ENCODE measurements at regions not wholly inside any gene's neighbourhood (a gene's known extent, or its start where the extent isn't known, plus 50 kb on each side); places are given as distances from the start of the nearest gene placed in this dataset.
"Not testable (repeated sequence)": the region's sequence is repeated elsewhere in the genome, so short reads cannot be mapped to it uniquely, and the experiment has no call there.

DNA sequence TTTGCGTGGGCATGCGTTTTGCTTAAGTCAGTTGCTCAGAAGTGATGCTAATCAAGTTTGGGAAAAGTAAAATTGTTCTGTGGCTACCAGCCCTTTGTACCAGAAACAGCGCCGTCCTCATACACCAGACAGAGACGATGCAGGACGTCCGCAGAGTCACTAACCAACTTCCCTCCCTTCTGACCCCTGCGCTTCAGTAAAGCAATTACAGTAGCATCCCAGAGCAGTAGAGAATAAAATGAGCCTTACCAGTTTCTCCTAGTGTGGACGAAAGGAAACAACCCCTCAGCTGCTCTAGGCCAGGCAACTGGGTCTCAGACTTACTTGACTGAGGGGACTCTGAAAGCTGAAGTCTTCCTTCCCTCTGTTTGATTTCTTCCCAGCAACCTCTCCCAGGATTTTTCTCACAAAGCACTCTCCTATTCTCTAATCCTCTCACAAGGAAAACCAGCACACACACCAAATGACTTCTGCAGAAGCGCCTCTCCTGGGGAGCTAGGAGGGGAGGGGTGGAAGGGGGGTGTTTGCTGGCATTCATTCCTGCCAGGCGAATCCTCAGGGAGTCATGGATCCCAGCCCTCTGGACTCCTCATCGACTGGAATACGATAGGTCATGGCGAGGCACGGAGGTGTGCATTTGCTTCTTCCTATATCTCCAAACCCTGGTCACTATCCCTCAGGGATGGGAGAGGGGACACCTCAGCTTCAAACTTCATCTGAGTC lies 56.0 kb upstream of the MID1 start:
- no peak for DNase-seq (ENCODE audit: low read depth in 2 of 2)

DNA sequence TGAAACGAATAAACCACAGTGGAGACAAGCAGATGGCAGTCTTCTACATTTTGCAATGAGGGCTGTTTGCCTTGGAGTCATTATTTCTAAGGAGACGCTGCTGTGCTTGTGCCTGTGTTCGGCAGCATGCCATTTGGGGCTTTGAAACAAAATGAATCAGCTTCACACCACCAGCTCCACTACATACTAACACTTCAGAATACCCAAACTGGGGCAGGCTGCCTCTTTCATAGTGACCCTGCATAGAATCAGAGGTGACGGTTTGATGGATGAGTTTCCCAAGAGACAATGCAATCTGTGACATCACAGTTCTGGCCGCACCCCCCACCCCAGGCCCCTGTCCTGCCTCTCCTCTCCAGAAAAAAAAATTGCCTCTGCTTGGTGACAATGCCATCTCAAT lies 57.1 kb upstream of the MID1 start:
- DNase-seq (ENCODE audit: low read depth in 2 of 2), result no peak

GRCh38 chrX:10679387-10679786 lies 59.0 kb upstream of the MID1 start:
- DNase-seq (ENCODE audit: low read depth in 2 of 2), result no peak

GRCh38 chrX:10681167-10681566 lies 60.8 kb upstream of the MID1 start:
- no peak for DNase-seq (ENCODE audit: low read depth in 2 of 2)

DNA sequence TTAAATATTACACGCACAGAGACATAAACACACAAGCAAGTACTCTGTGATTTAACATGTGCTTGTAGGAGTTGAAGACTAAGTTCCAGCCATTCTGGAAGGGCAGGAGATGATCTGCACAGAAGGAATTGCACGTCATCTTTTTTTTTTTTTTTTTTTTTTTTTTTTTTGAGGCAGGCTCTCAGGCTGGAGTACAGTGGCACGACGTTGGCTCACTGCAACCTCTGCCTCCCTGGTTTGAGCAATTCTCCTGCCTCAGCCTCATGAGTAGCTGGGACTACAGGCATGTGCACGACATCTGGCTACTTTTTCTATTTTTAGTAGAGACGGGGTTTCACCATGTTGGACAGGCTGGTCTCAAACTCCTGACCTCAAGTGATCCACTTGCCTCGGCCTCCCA lies 63.2 kb upstream of the MID1 start:
- DNase-seq (ENCODE audit: low read depth in 2 of 2), result not testable (repeated sequence)

GRCh38 chrX:10685923-10686595 lies 65.7 kb upstream of the MID1 start:
- DNase-seq (ENCODE audit: low read depth in 2 of 2), result no peak

- DNase-seq (ENCODE audit: low read depth in 2 of 2), result not testable (repeated sequence)
These were observed 71.4 kb upstream of the MID1 start for GRCh38 chrX:10691751-10692150.

DNA sequence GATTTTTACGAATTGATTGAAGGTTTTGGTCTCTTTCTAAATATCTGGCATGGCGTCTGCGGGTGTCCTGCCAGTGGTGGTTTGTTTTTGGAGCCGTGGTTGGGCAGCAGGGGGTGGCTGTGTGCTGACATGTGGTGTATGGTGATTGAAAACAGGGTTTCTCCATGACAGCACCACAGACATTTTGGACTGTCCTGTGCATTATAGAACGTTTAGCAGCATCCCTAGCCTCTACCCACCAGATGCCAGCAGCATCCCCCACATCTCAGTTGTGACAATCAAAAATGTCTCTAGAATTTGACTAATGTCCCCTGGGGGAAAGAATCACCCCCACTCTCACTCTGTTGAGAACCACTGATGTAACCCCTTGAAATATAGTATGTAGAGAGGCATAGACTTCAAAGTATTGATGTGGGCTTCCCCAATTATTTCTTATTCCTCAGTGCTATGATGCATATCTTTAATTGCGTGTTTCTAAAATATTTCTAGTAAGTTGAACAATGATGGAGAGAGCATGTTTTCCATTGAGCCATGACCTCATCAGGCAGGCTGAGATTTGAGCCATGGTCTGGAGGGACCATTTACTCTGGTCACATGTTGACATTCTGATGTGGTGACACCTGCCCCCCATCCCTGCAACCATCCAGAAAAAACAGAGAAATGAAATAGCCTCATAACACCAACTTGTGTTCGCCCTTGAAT lies 77.4 kb upstream of the MID1 start:
- DNase-seq (ENCODE audit: low read depth in 2 of 2), result no peak

GRCh38 chrX:10698318-10698640 lies 77.9 kb upstream of the MID1 start:
- DNase-seq (ENCODE audit: low read depth in 2 of 2), result no peak

DNA sequence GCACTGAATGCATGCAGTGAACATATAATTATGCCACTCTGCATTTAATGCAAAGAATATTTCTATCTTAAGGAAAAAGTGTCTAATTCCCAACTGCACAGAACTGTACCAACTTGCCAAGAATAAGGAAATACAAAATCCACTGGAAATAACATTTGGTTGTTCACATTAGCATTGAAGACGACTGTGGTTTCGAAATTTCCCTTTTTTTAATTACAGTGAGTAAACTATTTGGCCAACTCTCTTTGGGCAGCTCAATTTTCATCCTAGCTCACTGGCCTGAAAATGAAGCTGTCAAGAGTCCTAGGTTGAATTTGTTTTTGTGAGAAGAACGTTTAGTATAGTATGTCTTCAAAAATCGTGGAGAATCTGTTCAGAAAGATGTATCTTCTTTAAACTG lies 81.6 kb upstream of the MID1 start:
- no peak for DNase-seq (ENCODE audit: low read depth in 2 of 2)

DNA sequence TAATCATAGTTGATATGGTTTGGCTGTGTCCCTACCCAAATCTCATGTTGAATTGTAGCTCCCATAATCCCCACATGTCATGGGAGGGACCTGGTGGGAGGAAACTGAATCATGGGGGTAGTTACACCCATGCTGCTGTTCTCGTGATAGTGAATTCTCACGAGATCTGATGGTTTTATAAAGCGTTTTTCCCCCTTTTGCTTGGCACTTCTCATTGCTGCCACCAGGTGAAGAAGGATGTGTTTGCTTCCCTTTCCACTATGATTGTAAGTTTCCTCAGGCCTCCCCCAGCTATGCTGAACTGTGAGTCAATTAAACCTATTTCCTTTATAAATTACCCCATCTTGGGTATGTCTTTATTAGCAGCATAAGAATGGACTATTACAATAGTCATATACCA lies 86.0 kb upstream of the MID1 start:
- not testable (repeated sequence) for DNase-seq (ENCODE audit: low read depth in 2 of 2)

GRCh38 chrX:10707773-10708172 lies 87.4 kb upstream of the MID1 start:
- DNase-seq (ENCODE audit: low read depth in 2 of 2), result no peak

- DNase-seq (ENCODE audit: low read depth in 2 of 2), result no peak
These were observed 88.9 kb upstream of the MID1 start for GRCh38 chrX:10709276-10709675.

DNA sequence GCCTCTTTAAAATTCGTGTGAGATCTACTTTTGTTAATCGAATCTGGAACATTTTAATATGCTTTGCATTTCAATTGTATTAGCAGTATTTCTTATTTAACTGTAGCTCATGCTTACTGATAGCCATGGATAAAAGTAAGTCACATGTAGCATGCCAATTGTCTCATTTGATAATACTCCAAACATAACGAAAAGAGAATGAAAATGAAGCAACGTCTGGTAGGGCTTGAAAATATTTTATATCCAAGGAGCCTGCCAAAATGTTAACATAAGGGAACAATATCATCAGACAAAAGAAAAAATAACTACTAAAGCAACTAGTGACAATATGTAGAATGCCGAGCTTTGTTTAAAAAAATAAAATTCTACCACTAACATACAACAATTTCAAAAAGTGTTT lies 94.1 kb upstream of the MID1 start:
- DNase-seq (ENCODE audit: low read depth in 2 of 2), result no peak

DNA sequence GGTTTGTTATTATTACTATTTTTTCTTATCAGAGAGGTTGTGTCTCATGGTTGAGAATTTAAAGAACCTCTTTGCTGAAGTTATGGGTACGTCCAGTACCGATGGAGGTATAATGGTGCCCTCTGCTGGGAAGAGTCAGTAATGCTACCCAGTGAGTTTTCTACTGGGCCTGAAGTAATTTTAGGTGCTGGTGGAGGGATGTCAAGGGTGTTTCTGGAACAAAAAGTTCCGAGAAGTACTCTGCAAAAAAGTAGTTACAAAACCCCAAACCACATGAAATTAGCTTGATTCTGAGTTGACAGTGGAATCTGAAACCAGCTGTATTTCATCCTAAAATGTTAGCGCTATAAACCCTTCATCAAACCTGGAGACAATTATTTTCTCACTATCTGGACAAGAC lies 102.5 kb upstream of the MID1 start:
- peak; percentile 12 to 32 for DNase-seq (ENCODE audit: low read depth in 2 of 2)

DNA sequence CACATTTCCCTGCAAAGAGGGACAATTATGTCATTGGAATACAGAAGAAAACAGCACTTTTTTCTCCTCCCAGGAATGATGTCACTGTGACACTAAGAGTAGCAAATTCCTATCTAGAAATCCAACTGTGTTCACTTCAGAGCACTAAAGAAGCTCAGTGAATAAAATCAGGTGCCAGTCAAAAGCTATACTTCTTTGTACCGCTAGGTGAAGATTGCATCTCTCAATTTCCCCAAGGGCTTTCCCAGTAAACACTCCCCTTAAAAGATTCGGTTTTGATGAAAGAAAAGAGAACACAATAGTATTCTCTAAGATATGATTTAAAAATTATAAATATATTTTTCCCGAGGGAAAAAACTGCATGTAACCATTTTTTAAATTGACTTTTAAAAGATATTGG lies 104.7 kb upstream of the MID1 start:
- peak in 1 of 2 donors; percentile 2 for DNase-seq (ENCODE audit: low read depth in 2 of 2)

DNA sequence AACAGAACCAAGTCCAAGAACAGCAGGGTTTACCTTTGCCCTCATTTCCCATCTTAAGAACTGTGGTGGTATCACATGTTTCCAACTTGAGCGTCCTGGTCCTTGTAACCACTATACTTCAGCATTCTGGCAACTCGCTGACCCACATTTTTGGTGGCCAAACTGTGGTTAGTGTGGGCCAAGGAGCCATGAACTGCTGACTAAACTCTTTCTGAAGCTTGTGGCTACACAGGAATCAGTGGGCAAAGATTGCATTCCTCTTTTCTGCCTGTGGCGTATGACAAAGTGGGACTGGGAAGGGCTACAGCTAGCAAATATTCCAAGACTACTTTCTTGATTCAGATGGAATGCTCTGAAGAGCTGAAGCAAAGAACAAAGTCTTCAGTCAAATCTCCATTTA lies 106.3 kb upstream of the MID1 start:
- no peak for DNase-seq (ENCODE audit: low read depth in 2 of 2)

DNA sequence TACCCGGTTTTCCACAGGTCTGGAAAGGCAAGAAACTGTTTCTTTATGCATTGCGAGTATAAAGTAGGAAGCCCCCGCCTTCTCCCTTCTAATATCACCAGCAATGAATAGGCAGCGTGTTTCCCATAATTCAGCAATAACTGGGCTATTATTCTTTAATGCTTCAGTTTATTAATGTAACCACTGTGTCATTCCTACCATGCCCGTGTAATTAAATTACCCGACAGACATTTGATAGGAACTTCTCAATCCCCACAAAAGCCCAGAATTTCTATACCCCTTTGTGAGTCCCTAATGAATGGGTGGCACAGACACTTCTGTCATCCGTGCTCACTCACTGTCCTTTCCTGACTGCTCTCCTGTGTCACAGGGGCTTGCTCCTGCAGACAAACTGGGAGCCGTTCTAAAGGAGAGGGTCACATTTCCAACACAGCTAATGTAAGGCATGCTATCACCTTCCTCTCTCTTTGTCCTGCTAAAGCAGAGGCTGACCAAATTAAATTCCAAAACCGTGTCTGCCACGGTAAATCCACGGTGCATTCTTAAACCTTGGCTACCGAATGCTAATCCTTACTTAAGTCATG lies 108.5 kb upstream of the MID1 start:
- DNase-seq (ENCODE audit: low read depth in 2 of 2), result no peak

GRCh38 chrX:10739426-10739825 lies 119.0 kb upstream of the MID1 start:
- DNase-seq (ENCODE audit: low read depth in 2 of 2), result no peak

- no peak for DNase-seq (ENCODE audit: low read depth in 2 of 2)
These were observed 120.6 kb upstream of the MID1 start for GRCh38 chrX:10741003-10741402.

DNA sequence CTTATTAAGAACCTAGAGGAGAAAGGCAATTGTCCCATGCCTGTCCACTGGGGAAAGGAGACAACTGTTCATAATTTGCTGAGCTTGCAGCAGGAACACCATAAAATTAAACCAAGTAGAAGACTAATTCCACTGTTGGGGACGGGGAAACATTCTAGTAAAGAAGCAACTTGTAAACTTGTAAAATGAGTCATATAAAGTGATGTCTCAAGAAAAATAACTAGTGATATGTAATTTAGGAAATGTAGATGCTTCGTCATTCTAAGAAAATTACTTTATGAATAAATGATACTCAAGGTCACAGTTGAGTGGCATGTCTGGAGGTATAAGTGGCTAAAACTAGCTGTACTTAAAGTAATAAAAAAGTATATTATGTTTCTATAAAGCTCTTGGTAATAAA lies 121.2 kb upstream of the MID1 start:
- no peak for DNase-seq (ENCODE audit: low read depth in 2 of 2)

DNA sequence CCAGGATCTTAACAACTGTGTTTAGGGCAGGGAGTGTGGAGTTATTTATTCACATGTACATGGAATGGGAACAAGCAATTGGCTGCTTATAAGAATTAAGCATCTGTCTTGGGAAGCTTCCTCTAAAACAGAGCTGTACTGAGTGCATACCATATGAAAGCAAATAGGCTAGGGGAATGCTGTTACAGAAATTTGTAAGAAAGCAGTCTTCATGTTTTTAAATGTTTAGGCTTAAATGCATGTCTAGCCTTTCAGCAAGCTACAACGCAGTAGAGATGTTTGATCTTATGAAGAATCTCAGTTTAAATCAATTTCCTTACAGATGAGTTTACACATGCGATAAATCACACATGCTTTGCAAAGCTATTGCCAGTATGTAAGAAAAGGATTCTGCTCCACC lies 123.1 kb upstream of the MID1 start:
- DNase-seq (ENCODE audit: low read depth in 2 of 2), result no peak

GRCh38 chrX:10744007-10744406 lies 123.6 kb upstream of the MID1 start:
- no peak for DNase-seq (ENCODE audit: low read depth in 2 of 2)

Data from dermis microvascular lymphatic vessel endothelial cell (primary cell).